HCT116 (cell line): ENCODE measurements at regions not wholly inside any gene's neighbourhood (a gene's known extent, or its start where the extent isn't known, plus 50 kb on each side); places are given as distances from the start of the nearest gene placed in this dataset.

Experiments
- ATAC-seq: fragments of 200-7000 bp; cut with Tn5 transposase; 2 replicates; pipeline ENCODE4 v1.9.1; 2020; ENCODE audit warnings: mild to moderate bottlenecking, moderate library complexity
- BruUV-seq: library from RNA; stranded (reverse); fragments of 400-500 nt; replicated peaks from 2 replicates; lab custom pipeline; 2021; lab: Mats Ljungman, UMichigan
- CTCF ChIA-PET: fragments of 300-600 bp; sonication (Branson Sonifier 250); formaldehyde crosslinking; loops from one replicate; lab custom pipeline; 2021; ENCODE audit warnings: antibody characterized with exemption; lab: Charles Lee
- POLR2A ChIA-PET: fragments of 300-600, 350-600 bp; sonication (Branson Sonifier 250); formaldehyde crosslinking; loops from one replicate; lab custom pipeline; 2021; ENCODE audit warnings: antibody characterized with exemption; lab: Charles Lee
- RAD21 ChIA-PET, 2 experiments: fragments of 300-600 bp; sonication (Branson Sonifier 250); formaldehyde crosslinking; loops; one replicate each; lab custom pipeline; 2023; ENCODE audit warnings: low total read pairs in 2 of 2; ENCODE audit not compliant: uncharacterized antibody in 2 of 2, unreplicated experiment in 2 of 2, low non-redundant PET in 1 of 2; lab: Charles Lee
- DNase-seq: peaks from one replicate; pipeline ENCODE4 v3.0.0-alpha.2; 2010; ENCODE audit warnings: low read depth, low spot score
- H2AFZ ChIP-seq: fragments of 200-600 bp; shearing (Covaris generic), sonication (generic); 2 replicates; pipeline ENCODE4 v1.6.1; 2017; ENCODE audit warnings: low read depth, mixed run types, mixed read lengths, antibody characterized with exemption, low read length; ENCODE audit not compliant: poor library complexity, severe bottlenecking
- H3K27ac ChIP-seq: 2 replicates; pipeline ENCODE4 v1.5.1; 2012; ENCODE audit warnings: low read depth, low read length
- H3K27me3 ChIP-seq: fragments of 200-600 bp; sonication (generic); 2 replicates; pipeline ENCODE4 v1.6.1; 2016; ENCODE audit warnings: mixed run types, low read length, mixed read lengths; ENCODE audit not compliant: insufficient read depth
- H3K36me3 ChIP-seq, 2 experiments: fragments of 200-500 bp in 1 of 2; fragments of 200-600 bp in 1 of 2; sonication (Bioruptor generic) in 1 of 2; sonication (generic) in 1 of 2; 2 replicates each; pipeline versions ENCODE4 v1.5.1 to v1.6.1; 2014 to 2016; ENCODE audit warnings: low read length in 2 of 2, inconsistent platforms in 1 of 2, mixed read lengths in 1 of 2, mixed run types in 1 of 2; ENCODE audit not compliant: insufficient read depth in 2 of 2, control insufficient read depth in 1 of 2
- H3K4me1 ChIP-seq, 2 experiments: fragments of 200-600 bp in 1 of 2; sonication (generic) in 1 of 2; 2 replicates each; pipeline versions ENCODE4 v1.5.1 to v1.6.1; 2012 to 2017; ENCODE audit warnings: low read length in 2 of 2, inconsistent platforms in 1 of 2, mild to moderate bottlenecking in 1 of 2, mixed read lengths in 1 of 2, mixed run types in 1 of 2, moderate library complexity in 1 of 2; ENCODE audit not compliant: insufficient read depth in 2 of 2, control insufficient read depth in 1 of 2
- H3K4me2 ChIP-seq: fragments of 200-600 bp; sonication (generic); 2 replicates; pipeline ENCODE4 v1.6.1; 2017; ENCODE audit warnings: mixed run types, low read length, mixed read lengths
- H3K4me3 ChIP-seq, 2 experiments: fragments of 200-600 bp in 1 of 2; sonication (generic) in 1 of 2; replicated peaks in 1 of 2; 2 replicates each; pipeline ENCODE4 v1.5.1; 2011 to 2016; ENCODE audit warnings: low read length in 2 of 2, control low read depth in 1 of 2, low read depth in 1 of 2, mild to moderate bottlenecking in 1 of 2, mixed read lengths in 1 of 2, mixed run types in 1 of 2
- H3K79me2 ChIP-seq: fragments of 200-600 bp; sonication (generic); 2 replicates; pipeline ENCODE4 v1.6.1; 2017; ENCODE audit warnings: mild to moderate bottlenecking, mixed run types, low read length, moderate library complexity, mixed read lengths; ENCODE audit not compliant: insufficient read depth
- H3K9ac ChIP-seq: fragments of 200-600 bp; sonication (generic); 2 replicates; pipeline ENCODE4 v1.6.1; 2016; ENCODE audit warnings: low read length, mixed read lengths
- H3K9me2 ChIP-seq: fragments of 200-600 bp; sonication (generic), shearing (Covaris generic); 2 replicates; pipeline ENCODE4 v1.6.1; 2017; ENCODE audit warnings: mixed run types, mild to moderate bottlenecking, moderate library complexity; ENCODE audit not compliant: insufficient read depth
- H3K9me3 ChIP-seq, 2 experiments: fragments of 200-500 bp in 1 of 2; fragments of 200-600 bp in 1 of 2; sonication (Bioruptor generic) in 1 of 2; sonication (generic) in 1 of 2; 2 replicates each; pipeline ENCODE4 v1.6.1; 2014 to 2017; ENCODE audit warnings: low read length in 2 of 2, mixed read lengths in 2 of 2, inconsistent platforms in 1 of 2, low read depth in 1 of 2, mild to moderate bottlenecking in 1 of 2, mixed run types in 1 of 2, moderate library complexity in 1 of 2; ENCODE audit not compliant: control insufficient read depth in 1 of 2, insufficient read depth in 1 of 2
- H4K20me1 ChIP-seq: fragments of 200-600 bp; sonication (generic), shearing (Covaris generic); 2 replicates; pipeline ENCODE4 v1.6.1; 2017; ENCODE audit warnings: mixed run types, mild to moderate bottlenecking, moderate library complexity; ENCODE audit not compliant: insufficient read depth
- CBX3 ChIP-seq: IDR thresholded peaks from 2 replicates; pipeline ENCODE4 v1.6.1; 2012; ENCODE audit warnings: low read depth
- EZH2 ChIP-seq: fragments of 200-600 bp; sonication (generic); IDR thresholded peaks from 2 replicates; pipeline ENCODE4 v1.6.1; 2017; ENCODE audit warnings: antibody characterized with exemption, mixed run types
- EZH2phosphoT487 ChIP-seq: fragments of 200-600 bp; IDR thresholded peaks from 2 replicates; pipeline ENCODE4 v1.6.1; 2018; ENCODE audit warnings: antibody characterized with exemption, borderline replicate concordance
- FOSL1 ChIP-seq: IDR thresholded peaks from 2 replicates; pipeline ENCODE4 v1.6.1; 2012; ENCODE audit warnings: low read depth
- JUND ChIP-seq: IDR thresholded peaks from 2 replicates; pipeline ENCODE4 v1.6.1; 2012
- POLR2A ChIP-seq: IDR thresholded peaks from 2 replicates; pipeline ENCODE4 v1.7.0; 2011; ENCODE audit warnings: borderline replicate concordance; ENCODE audit not compliant: insufficient read depth, insufficient read length; ENCODE audit errors: extremely low read depth
- POLR2AphosphoS5 ChIP-seq: IDR thresholded peaks from 2 replicates; pipeline ENCODE4 v1.6.1; 2011; ENCODE audit warnings: mild to moderate bottlenecking, low read depth, low read length, moderate library complexity
- RAD21 ChIP-seq: IDR thresholded peaks from 2 replicates; pipeline ENCODE4 v1.6.1; 2012; ENCODE audit warnings: low read depth, mild to moderate bottlenecking
- SIN3A ChIP-seq: IDR thresholded peaks from 2 replicates; pipeline ENCODE4 v1.6.1; 2012; ENCODE audit warnings: low read depth
- SP1 ChIP-seq: IDR thresholded peaks from 2 replicates; pipeline ENCODE4 v1.6.1; 2012; ENCODE audit warnings: low read depth
- SRF ChIP-seq: IDR thresholded peaks from 2 replicates; pipeline ENCODE4 v1.6.1; 2012; ENCODE audit warnings: low read depth
- TCF7L2 ChIP-seq: IDR thresholded peaks from 2 replicates; pipeline ENCODE4 v1.7.0; 2011; ENCODE audit warnings: borderline replicate concordance, inconsistent platforms; ENCODE audit not compliant: insufficient read depth, insufficient read length; ENCODE audit errors: extremely low read depth
- YY1 ChIP-seq: IDR thresholded peaks from 2 replicates; pipeline ENCODE4 v1.6.1; 2011; ENCODE audit warnings: low read length, low read depth, moderate library complexity, mild to moderate bottlenecking; ENCODE audit not compliant: insufficient replicate concordance; ENCODE audit errors: extremely low read depth
- ZFX ChIP-seq: fragments of 450-650 bp; IDR thresholded peaks from 2 replicates; pipeline ENCODE4 v1.6.1; 2017
- ZNF274 ChIP-seq: fragments of 200-500 bp; sonication (Bioruptor generic); IDR thresholded peaks from 2 replicates; pipeline ENCODE4 v1.6.1; 2014; ENCODE audit warnings: mild to moderate bottlenecking, low read depth, low read length, inconsistent platforms
- intact Hi-C: fragments of 100-400 bp; cut with micrococcal nuclease; formaldehyde crosslinking; loops from 2 replicates; pipeline ENCODE4 v1.10.0; 2022
- TF ChIP-seq, protein P1 (sequence below): IDR thresholded peaks from 2 replicates; pipeline ENCODE4 v1.6.1; 2012; ENCODE audit warnings: low read depth
- TF ChIP-seq, protein P2 (sequence below): IDR thresholded peaks from 2 replicates; pipeline ENCODE4 v1.6.1; 2011; ENCODE audit warnings: mild to moderate bottlenecking, low read length, moderate library complexity; ENCODE audit not compliant: insufficient replicate concordance; ENCODE audit errors: extremely low read depth
- TF ChIP-seq, protein P3 (sequence below), 3 experiments: fragments of 200-600 bp in 1 of 3; sonication (generic) in 1 of 3; IDR thresholded peaks in 2 of 3; conservative IDR thresholded peaks in 1 of 3; 2 replicates each; pipeline ENCODE4 v1.5.1; 2012 to 2017; ENCODE audit warnings: low read depth in 2 of 3, low read length in 2 of 3, antibody characterized with exemption in 1 of 3, borderline replicate concordance in 1 of 3, control low read depth in 1 of 3, mild to moderate bottlenecking in 1 of 3, mixed read lengths in 1 of 3, mixed run types in 1 of 3, moderate library complexity in 1 of 3; ENCODE audit not compliant: insufficient read depth in 1 of 3
- TF ChIP-seq, protein P4 (sequence below): IDR thresholded peaks from 2 replicates; pipeline ENCODE4 v1.6.1; 2012

DNA sequence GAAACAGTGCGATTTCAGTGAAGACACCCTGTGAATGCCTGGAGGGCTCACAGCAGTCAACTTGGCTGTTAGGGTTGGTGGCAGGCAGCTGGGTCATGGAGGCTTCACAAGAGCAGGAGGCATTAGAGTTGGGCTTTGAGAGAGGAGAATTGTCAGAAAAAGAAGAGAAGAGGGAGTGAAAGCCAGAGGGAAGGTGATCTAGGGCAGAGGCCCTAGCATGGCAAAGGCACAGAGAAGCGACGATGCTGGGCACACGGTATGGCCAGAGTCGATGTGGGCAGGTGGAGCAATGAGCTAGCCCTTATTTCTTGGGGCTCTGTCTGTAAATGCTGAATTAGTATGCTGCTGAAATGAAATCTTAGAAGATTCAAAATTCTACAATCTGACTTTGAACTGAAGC lies 52.6 kb upstream of the OLFM4 start:
- ChIA-PET CTCF (no interaction called here), POLR2A (no interaction called here)
- no peaks in the 10 kb centered on the region for H3K9me3 ChIP-seq
- DNase-seq (no peak), ATAC-seq (no peak)
- intact Hi-C loops, result no loop called here
- no peaks in the 10 kb centered on the region for H3K36me3 ChIP-seq
- H3K27me3 ChIP-seq, result 0 out of 2 replicates have a peak, but pooled peaks cover 7% of the 10 kb centered on the region
- H3K79me2 ChIP-seq, result no peaks in the 10 kb centered on the region
- no peaks in the 10 kb centered on the region for H4K20me1 ChIP-seq
- BruUV-seq, result no TSS peak
- H2AFZ ChIP-seq, result no peak overlapping the region
- H3K4me1 ChIP-seq, result no peaks in the 10 kb centered on the region
- H3K9me2 ChIP-seq, result no peaks in the 10 kb centered on the region
- TF ChIP-seq, protein P1, sequence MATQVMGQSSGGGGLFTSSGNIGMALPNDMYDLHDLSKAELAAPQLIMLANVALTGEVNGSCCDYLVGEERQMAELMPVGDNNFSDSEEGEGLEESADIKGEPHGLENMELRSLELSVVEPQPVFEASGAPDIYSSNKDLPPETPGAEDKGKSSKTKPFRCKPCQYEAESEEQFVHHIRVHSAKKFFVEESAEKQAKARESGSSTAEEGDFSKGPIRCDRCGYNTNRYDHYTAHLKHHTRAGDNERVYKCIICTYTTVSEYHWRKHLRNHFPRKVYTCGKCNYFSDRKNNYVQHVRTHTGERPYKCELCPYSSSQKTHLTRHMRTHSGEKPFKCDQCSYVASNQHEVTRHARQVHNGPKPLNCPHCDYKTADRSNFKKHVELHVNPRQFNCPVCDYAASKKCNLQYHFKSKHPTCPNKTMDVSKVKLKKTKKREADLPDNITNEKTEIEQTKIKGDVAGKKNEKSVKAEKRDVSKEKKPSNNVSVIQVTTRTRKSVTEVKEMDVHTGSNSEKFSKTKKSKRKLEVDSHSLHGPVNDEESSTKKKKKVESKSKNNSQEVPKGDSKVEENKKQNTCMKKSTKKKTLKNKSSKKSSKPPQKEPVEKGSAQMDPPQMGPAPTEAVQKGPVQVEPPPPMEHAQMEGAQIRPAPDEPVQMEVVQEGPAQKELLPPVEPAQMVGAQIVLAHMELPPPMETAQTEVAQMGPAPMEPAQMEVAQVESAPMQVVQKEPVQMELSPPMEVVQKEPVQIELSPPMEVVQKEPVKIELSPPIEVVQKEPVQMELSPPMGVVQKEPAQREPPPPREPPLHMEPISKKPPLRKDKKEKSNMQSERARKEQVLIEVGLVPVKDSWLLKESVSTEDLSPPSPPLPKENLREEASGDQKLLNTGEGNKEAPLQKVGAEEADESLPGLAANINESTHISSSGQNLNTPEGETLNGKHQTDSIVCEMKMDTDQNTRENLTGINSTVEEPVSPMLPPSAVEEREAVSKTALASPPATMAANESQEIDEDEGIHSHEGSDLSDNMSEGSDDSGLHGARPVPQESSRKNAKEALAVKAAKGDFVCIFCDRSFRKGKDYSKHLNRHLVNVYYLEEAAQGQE, result no peak
- no peak for TF ChIP-seq ZNF274
- TF ChIP-seq YY1, result no peak
- no peak for TF ChIP-seq CBX3
- no peak for TF ChIP-seq RAD21
- TF ChIP-seq EZH2, result no peak
- TF ChIP-seq SP1, result no peak
- no peak for TF ChIP-seq SIN3A
- TF ChIP-seq TCF7L2, result no peak
- TF ChIP-seq ZFX, result no peak
- TF ChIP-seq, protein P2, sequence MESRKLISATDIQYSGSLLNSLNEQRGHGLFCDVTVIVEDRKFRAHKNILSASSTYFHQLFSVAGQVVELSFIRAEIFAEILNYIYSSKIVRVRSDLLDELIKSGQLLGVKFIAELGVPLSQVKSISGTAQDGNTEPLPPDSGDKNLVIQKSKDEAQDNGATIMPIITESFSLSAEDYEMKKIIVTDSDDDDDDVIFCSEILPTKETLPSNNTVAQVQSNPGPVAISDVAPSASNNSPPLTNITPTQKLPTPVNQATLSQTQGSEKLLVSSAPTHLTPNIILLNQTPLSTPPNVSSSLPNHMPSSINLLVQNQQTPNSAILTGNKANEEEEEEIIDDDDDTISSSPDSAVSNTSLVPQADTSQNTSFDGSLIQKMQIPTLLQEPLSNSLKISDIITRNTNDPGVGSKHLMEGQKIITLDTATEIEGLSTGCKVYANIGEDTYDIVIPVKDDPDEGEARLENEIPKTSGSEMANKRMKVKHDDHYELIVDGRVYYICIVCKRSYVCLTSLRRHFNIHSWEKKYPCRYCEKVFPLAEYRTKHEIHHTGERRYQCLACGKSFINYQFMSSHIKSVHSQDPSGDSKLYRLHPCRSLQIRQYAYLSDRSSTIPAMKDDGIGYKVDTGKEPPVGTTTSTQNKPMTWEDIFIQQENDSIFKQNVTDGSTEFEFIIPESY, result no peak
- TF ChIP-seq JUND, result no peak
- no peak for TF ChIP-seq EZH2phosphoT487
- TF ChIP-seq FOSL1, result no peak
- TF ChIP-seq SRF, result no peak
- TF ChIP-seq, protein P3, sequence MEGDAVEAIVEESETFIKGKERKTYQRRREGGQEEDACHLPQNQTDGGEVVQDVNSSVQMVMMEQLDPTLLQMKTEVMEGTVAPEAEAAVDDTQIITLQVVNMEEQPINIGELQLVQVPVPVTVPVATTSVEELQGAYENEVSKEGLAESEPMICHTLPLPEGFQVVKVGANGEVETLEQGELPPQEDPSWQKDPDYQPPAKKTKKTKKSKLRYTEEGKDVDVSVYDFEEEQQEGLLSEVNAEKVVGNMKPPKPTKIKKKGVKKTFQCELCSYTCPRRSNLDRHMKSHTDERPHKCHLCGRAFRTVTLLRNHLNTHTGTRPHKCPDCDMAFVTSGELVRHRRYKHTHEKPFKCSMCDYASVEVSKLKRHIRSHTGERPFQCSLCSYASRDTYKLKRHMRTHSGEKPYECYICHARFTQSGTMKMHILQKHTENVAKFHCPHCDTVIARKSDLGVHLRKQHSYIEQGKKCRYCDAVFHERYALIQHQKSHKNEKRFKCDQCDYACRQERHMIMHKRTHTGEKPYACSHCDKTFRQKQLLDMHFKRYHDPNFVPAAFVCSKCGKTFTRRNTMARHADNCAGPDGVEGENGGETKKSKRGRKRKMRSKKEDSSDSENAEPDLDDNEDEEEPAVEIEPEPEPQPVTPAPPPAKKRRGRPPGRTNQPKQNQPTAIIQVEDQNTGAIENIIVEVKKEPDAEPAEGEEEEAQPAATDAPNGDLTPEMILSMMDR (IDR thresholded peaks at IDR 0.05 in 2 of 3, conservative IDR thresholded peaks at IDR 0.05 in 1 of 3; ENCODE audit: borderline replicate concordance in 1 of 3, insufficient read depth in 1 of 3, low read depth in 2 of 3, low read length in 2 of 3), result no peak
- TF ChIP-seq, protein P4, sequence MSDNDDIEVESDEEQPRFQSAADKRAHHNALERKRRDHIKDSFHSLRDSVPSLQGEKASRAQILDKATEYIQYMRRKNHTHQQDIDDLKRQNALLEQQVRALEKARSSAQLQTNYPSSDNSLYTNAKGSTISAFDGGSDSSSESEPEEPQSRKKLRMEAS, result no peak
- TF ChIP-seq POLR2AphosphoS5, result no peak
- TF ChIP-seq POLR2A, result no peak
- TF ChIP-seq, all 23 proteins: peak for 0
- no peak overlapping the region for H3K4me2 ChIP-seq
- H3K27ac ChIP-seq, result no peak overlapping the region
- H3K4me3 ChIP-seq, result no peak overlapping the region
- H3K9ac ChIP-seq, result no peak overlapping the region
- RAD21 ChIA-PET, result no interaction called here
